ENCODE measurements at regions not wholly inside any gene's neighbourhood (a gene's known extent, or its start where the extent isn't known, plus 50 kb on each side); places are given as distances from the start of the nearest gene placed in this dataset.

- Histone ChIP-seq H2BK15ac (ENCODE audit: low read depth, low read length) (no peak overlapping the region), H3K14ac (replicated peaks; ENCODE audit: low read depth, low read length) (no peak overlapping the region), H4K5ac (ENCODE audit: low read depth, low read length) (no peak overlapping the region), H3K56ac (ENCODE audit: extremely low read depth, insufficient read depth, low read length) (no peak overlapping the region), H2AK9ac (replicated peaks; ENCODE audit: low read depth, low read length, poor library complexity) (no peak overlapping the region), H4K8ac (ENCODE audit: low read depth in 2 of 2, low read length in 2 of 2) (no peak overlapping the region), H3K27me3 (ENCODE audit: control insufficient read depth, insufficient read depth, low read length) (no peaks in the 10 kb centered on the region), H2BK5ac (ENCODE audit: low read depth, low read length, poor library complexity, severe bottlenecking) (no peak overlapping the region), H3K9me3 (ENCODE audit: control insufficient read depth, insufficient read depth, low read length) (no peaks in the 10 kb centered on the region), H2AK5ac (ENCODE audit: low read depth, low read length) (no peak overlapping the region), H3K9ac (ENCODE audit: low read depth, low read length) (no peak overlapping the region), H3K27ac (ENCODE audit: insufficient read depth, low read length) (no peak overlapping the region), H3K36me3 (ENCODE audit: control insufficient read depth, insufficient read depth, low read length) (no peaks in the 10 kb centered on the region), H3K23ac (ENCODE audit: low read depth, low read length) (no peak overlapping the region), H3K18ac (ENCODE audit: low read depth, low read length) (no peak overlapping the region), H3K4ac (ENCODE audit: low read depth, low read length) (no peak overlapping the region), H3K4me3 (ENCODE audit: insufficient read depth, low read depth, low read length) (no peak overlapping the region), H4K20me1 (ENCODE audit: insufficient read depth, low read length) (no peaks in the 10 kb centered on the region), H2BK20ac (ENCODE audit: low read depth, low read length) (no peak overlapping the region), H3K9me1 (ENCODE audit: insufficient read depth, low read length) (no peaks in the 10 kb centered on the region), H3K4me1 (ENCODE audit: control insufficient read depth, insufficient read depth, low read length) (no peaks in the 10 kb centered on the region), H2AFZ (replicated peaks; ENCODE audit: low read length, poor library complexity) (no peak overlapping the region), H2BK120ac (ENCODE audit: low read depth, low read length) (no peak overlapping the region), H3K79me1 (ENCODE audit: low read depth in 1 of 2, low read length in 2 of 2) (no peaks in the 10 kb centered on the region), H3K4me2 (ENCODE audit: low read depth, low read length) (no peak overlapping the region), H4K91ac (ENCODE audit: insufficient read depth, low read depth, low read length) (no peak overlapping the region)
- BruUV-seq (replicated peaks), result no TSS peak
- WGBS, 2 experiments (ENCODE audit: extremely low coverage in 2 of 2, insufficient read length in 1 of 2), result no CpG with 5 or more reads among the region's 2 CpGs
- ChIA-PET CTCF (no interaction called here), POLR2A (ENCODE audit: unreplicated experiment) (no interaction called here)
- ATAC-seq (ENCODE audit: low read depth) (no peak), DNase-seq (no peak)
- in situ Hi-C loops (cut with MboI; ENCODE audit: low sequenced_read_pairs), result no loop called here
- TF ChIP-seq ELK1 (IDR thresholded peaks at IDR 0.05; ENCODE audit: borderline replicate concordance, low read depth, low read length) (no peak), NFE2L2 (IDR thresholded peaks at IDR 0.05; ENCODE audit: low read depth, low read length) (no peak), POLR2A (IDR thresholded peaks at IDR 0.05; ENCODE audit: low read depth, low read length) (no peak), CTCF (conservative IDR thresholded peaks at IDR 0.05; ENCODE audit: low read depth, low read length) (no peak), RCOR1 (IDR thresholded peaks at IDR 0.05; ENCODE audit: insufficient replicate concordance, low read length) (no peak), RFX5 (IDR thresholded peaks at IDR 0.05; ENCODE audit: low read depth, low read length) (no peak), FOS (IDR thresholded peaks at IDR 0.05; ENCODE audit: low read depth, low read length) (no peak), MAZ (IDR thresholded peaks at IDR 0.05; ENCODE audit: borderline replicate concordance, low read depth, low read length) (no peak), CHD1 (IDR thresholded peaks at IDR 0.05; ENCODE audit: low read depth, low read length) (no peak), BHLHE40 (IDR thresholded peaks at IDR 0.05; ENCODE audit: low read depth, low read length) (no peak), MXI1 (IDR thresholded peaks at IDR 0.05; ENCODE audit: borderline replicate concordance, low read depth, low read length) (no peak), CEBPB (IDR thresholded peaks at IDR 0.05; ENCODE audit: low read depth, low read length) (no peak)
- TF ChIP-seq, protein P1, sequence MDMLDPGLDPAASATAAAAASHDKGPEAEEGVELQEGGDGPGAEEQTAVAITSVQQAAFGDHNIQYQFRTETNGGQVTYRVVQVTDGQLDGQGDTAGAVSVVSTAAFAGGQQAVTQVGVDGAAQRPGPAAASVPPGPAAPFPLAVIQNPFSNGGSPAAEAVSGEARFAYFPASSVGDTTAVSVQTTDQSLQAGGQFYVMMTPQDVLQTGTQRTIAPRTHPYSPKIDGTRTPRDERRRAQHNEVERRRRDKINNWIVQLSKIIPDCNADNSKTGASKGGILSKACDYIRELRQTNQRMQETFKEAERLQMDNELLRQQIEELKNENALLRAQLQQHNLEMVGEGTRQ (IDR thresholded peaks at IDR 0.05; ENCODE audit: low read depth, low read length), result no peak
- intact Hi-C loops (cut with micrococcal nuclease), result no loop called here
- dilution Hi-C loops (cut with HindIII; ENCODE audit: low sequenced_read_pairs, unreplicated experiment), result no loop called here
Measured at GRCh38 chr17:33814852-33815251, 440.2 kb upstream of the CCL2 start.

All from IMR-90 (cell line).